MM.1S (cell line): ENCODE measurements at regions not wholly inside any gene's neighbourhood (a gene's known extent, or its start where the extent isn't known, plus 50 kb on each side); places are given as distances from the start of the nearest gene placed in this dataset.

Experiments used
- DNase-seq: peaks from one replicate; pipeline ENCODE4 v3.0.0-alpha.2; 2015
- H2AFZ ChIP-seq: fragments of 300-600 bp; sonication (generic); 2 replicates; pipeline ENCODE4 v1.6.0; 2016; ENCODE audit warnings: antibody characterized with exemption, low read length
- H3F3A ChIP-seq: fragments of 300-600 bp; sonication (generic); 2 replicates; pipeline ENCODE4 v1.6.1; 2016; ENCODE audit warnings: mild to moderate bottlenecking, antibody characterized with exemption, low read length, moderate library complexity, mixed read lengths; ENCODE audit not compliant: insufficient read depth
- H3K27ac ChIP-seq: fragments of 300-600 bp; sonication (generic); 2 replicates; pipeline ENCODE4 v1.5.1; 2016; ENCODE audit warnings: mild to moderate bottlenecking, low read length
- H3K27me3 ChIP-seq: fragments of 300-600 bp; sonication (generic); replicated peaks from 2 replicates; pipeline ENCODE4 v1.6.0; 2016; ENCODE audit warnings: low read length; ENCODE audit not compliant: insufficient read depth
- H3K36me3 ChIP-seq: fragments of 300-600 bp; sonication (generic); replicated peaks from 2 replicates; pipeline ENCODE4 v1.6.1; 2016; ENCODE audit warnings: mild to moderate bottlenecking, low read length, mixed read lengths; ENCODE audit not compliant: insufficient read depth
- H3K4me1 ChIP-seq: fragments of 300-600 bp; sonication (generic); 2 replicates; pipeline ENCODE4 v1.6.1; 2016; ENCODE audit warnings: low read length, mixed read lengths
- H3K4me2 ChIP-seq: fragments of 300-600 bp; sonication (generic); 2 replicates; pipeline ENCODE4 v1.6.0; 2016; ENCODE audit warnings: low read depth, low read length
- H3K4me3 ChIP-seq: fragments of 300-600 bp; sonication (generic); 2 replicates; pipeline ENCODE4 v1.5.1; 2016; ENCODE audit warnings: low read length, mixed read lengths
- H3K79me2 ChIP-seq: fragments of 300-600 bp; sonication (generic); 2 replicates; pipeline ENCODE4 v1.6.1; 2016; ENCODE audit warnings: mixed run types, low read length, mixed read lengths
- H3K9ac ChIP-seq: fragments of 300-600 bp; sonication (generic); 2 replicates; pipeline ENCODE4 v1.6.1; 2016; ENCODE audit warnings: low read length, mixed read lengths
- H3K9me2 ChIP-seq: fragments of 300-600 bp; sonication (generic); replicated peaks from 2 replicates; pipeline ENCODE4 v1.6.1; 2016; ENCODE audit warnings: mild to moderate bottlenecking, low read length, mixed read lengths; ENCODE audit not compliant: insufficient read depth
- H3K9me3 ChIP-seq: fragments of 300-600 bp; sonication (generic); replicated peaks from 2 replicates; pipeline ENCODE4 v1.6.1; 2016; ENCODE audit warnings: mild to moderate bottlenecking, low read length, mixed read lengths; ENCODE audit not compliant: insufficient read depth
- H4K20me1 ChIP-seq: fragments of 300-600 bp; sonication (generic); 2 replicates; pipeline ENCODE4 v1.6.1; 2016; ENCODE audit warnings: mild to moderate bottlenecking, low read length, moderate library complexity, mixed read lengths; ENCODE audit not compliant: insufficient read depth
- CTCF ChIP-seq: fragments of 300-600 bp; sonication (generic); IDR thresholded peaks from 2 replicates; pipeline ENCODE4 v1.5.1; 2016; ENCODE audit warnings: antibody characterized with exemption, low read length, mixed read lengths
- EZH2 ChIP-seq: fragments of 300-600 bp; sonication (generic); optimal IDR thresholded peaks from 2 replicates; pipeline ENCODE3; 2017; ENCODE audit warnings: low read depth, mild to moderate bottlenecking, antibody characterized with exemption, low read length, mixed read lengths
- EZH2phosphoT487 ChIP-seq: fragments of 300-600 bp; sonication (generic); IDR thresholded peaks from 2 replicates; pipeline ENCODE4 v1.6.1; 2018; ENCODE audit warnings: antibody characterized with exemption, low read length

GRCh38 chr7:26584987-26585665 is 279.3 kb downstream of the SKAP2 start:
- Histone ChIP-seq H3K9me3 (no peaks in the 10 kb centered on the region), H3K9ac (no peak overlapping the region), H3K4me2 (no peak overlapping the region), H3K4me1 (no peaks in the 10 kb centered on the region), H3K27ac (no peak overlapping the region), H3K4me3 (no peak overlapping the region), H3K36me3 (no peaks in the 10 kb centered on the region), H3K27me3 (no peaks in the 10 kb centered on the region), H3K9me2 (no peaks in the 10 kb centered on the region), H3F3A (no peaks in the 10 kb centered on the region), H3K79me2 (no peaks in the 10 kb centered on the region), H4K20me1 (no peaks in the 10 kb centered on the region), H2AFZ (no peak overlapping the region)
- TF ChIP-seq EZH2phosphoT487 (no peak), EZH2 (no peak), CTCF (no peak)
- DNase-seq, result no peak

DNA sequence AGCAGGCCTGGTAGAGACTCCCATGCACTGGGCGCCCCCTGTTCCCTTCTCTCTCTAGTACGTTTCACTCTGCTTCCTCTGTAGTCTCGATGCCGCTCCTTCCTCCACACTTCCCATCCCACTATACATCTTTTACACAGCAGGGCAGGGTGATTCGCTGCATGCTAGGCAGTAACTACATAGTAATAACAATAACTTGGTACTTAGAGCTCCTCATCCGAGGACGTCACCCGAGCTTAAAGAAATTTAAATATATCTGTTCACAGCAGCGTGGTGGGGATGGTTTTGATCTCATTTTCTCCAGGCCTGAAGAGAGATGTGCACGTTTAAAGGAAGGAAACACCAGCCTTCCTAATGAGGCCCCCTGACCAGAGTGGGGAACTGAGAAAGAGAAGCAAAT is 276.9 kb downstream of the SKAP2 start:
- Histone ChIP-seq H3K27ac (no peak overlapping the region), H3F3A (no peaks in the 10 kb centered on the region), H2AFZ (no peak overlapping the region), H3K4me3 (no peak overlapping the region), H3K9me3 (no peaks in the 10 kb centered on the region), H3K4me2 (no peak overlapping the region), H3K9ac (no peak overlapping the region), H3K36me3 (no peaks in the 10 kb centered on the region), H4K20me1 (no peaks in the 10 kb centered on the region), H3K79me2 (no peaks in the 10 kb centered on the region), H3K9me2 (no peaks in the 10 kb centered on the region), H3K27me3 (no peaks in the 10 kb centered on the region), H3K4me1 (no peaks in the 10 kb centered on the region)
- no peak for TF ChIP-seq EZH2phosphoT487
- TF ChIP-seq EZH2, result no peak
- no peak for TF ChIP-seq CTCF
- DNase-seq, result no peak

DNA sequence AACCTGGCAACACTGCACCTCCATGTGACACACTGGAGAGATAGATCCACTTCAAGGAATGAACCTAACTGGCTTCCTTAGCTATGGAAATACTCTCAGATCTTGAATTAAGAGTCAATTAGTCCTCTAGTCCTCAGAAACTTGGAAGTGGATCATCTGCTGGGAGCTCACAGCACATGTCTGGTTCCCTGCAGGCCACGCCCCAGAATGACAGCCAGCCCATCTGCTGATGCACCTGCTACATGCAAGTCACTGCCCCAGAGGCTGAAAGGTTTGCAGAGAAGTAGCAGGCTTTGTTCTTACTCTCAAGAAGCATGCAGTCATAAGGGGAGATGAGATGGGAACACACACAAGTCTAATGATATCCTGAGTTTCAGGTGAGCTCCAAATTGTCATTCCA is 275.9 kb downstream of the SKAP2 start:
- Histone ChIP-seq H3K79me2 (no peaks in the 10 kb centered on the region), H3K36me3 (no peaks in the 10 kb centered on the region), H3K9me2 (no peaks in the 10 kb centered on the region), H3K9me3 (no peaks in the 10 kb centered on the region), H3K4me3 (no peak overlapping the region), H3K4me2 (no peak overlapping the region), H3K4me1 (no peaks in the 10 kb centered on the region), H3K27ac (no peak overlapping the region), H3F3A (no peaks in the 10 kb centered on the region), H4K20me1 (no peaks in the 10 kb centered on the region), H3K9ac (no peak overlapping the region), H2AFZ (no peak overlapping the region), H3K27me3 (no peaks in the 10 kb centered on the region)
- DNase-seq, result peak; percentile 9
- TF ChIP-seq EZH2 (no peak), CTCF (no peak), EZH2phosphoT487 (no peak)
